ENCODE measurements at regions not wholly inside any gene's neighbourhood (a gene's known extent, or its start where the extent isn't known, plus 50 kb on each side); places are given as distances from the start of the nearest gene placed in this dataset.

- no peaks in the 10 kb centered on the region for H3K36me3 ChIP-seq (ENCODE audit: control insufficient read depth in 3 of 3, insufficient read depth in 3 of 3, low read length in 3 of 3)
- no peak overlapping the region for H3K4me3 ChIP-seq (ENCODE audit: low read length in 3 of 3)
- no peak overlapping the region for H3K27ac ChIP-seq (ENCODE audit: low read depth, low read length)
- no peaks in the 10 kb centered on the region for H3K4me1 ChIP-seq (ENCODE audit: control insufficient read depth in 3 of 3, insufficient read depth in 3 of 3, low read length in 3 of 3)
- H3K9me3 ChIP-seq (ENCODE audit: control insufficient read depth in 3 of 3, low read length in 3 of 3): peaks cover 0 to 5% (median 2%) of the 10 kb centered on the region in 3 donors
- H3K27me3 ChIP-seq (ENCODE audit: control insufficient read depth in 3 of 3, insufficient read depth in 3 of 3, low read length in 3 of 3): no peaks in the 10 kb centered on the region
- no peak overlapping the region for H3K9ac ChIP-seq (ENCODE audit: low read depth in 1 of 3, low read length in 3 of 3)
Measured at GRCh38 chr2:200147371-200147770, 159.1 kb upstream of the SPATS2L start.

DNA sequence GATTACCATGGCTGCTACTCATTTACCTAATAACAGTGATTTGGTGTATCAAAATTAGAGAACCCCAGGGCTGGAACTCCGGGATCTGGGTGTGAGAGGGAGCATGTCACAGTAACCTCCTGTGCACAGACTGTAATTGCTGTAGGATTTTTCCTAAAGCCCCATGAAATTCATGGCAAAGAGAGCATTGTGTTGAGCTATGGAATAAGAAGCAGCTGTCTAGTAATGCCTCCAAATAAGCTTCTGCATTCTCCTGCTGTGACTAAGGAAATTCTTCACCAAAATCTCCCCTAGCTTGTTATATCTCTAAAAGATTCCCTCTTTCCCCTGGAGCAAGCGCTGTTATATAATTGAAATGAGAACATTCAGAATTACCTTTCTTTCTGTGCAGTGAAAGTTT lies 158.1 kb upstream of the SPATS2L start:
- H3K4me1 ChIP-seq (ENCODE audit: control insufficient read depth in 3 of 3, insufficient read depth in 3 of 3, low read length in 3 of 3): no peaks in the 10 kb centered on the region
- H3K36me3 ChIP-seq (ENCODE audit: control insufficient read depth in 3 of 3, insufficient read depth in 3 of 3, low read length in 3 of 3): no peaks in the 10 kb centered on the region
- no peak overlapping the region for H3K27ac ChIP-seq (ENCODE audit: low read depth, low read length)
- peaks cover 0 to 5% (median 2%) of the 10 kb centered on the region in 3 donors for H3K9me3 ChIP-seq (ENCODE audit: control insufficient read depth in 3 of 3, low read length in 3 of 3)
- H3K27me3 ChIP-seq (ENCODE audit: control insufficient read depth in 3 of 3, insufficient read depth in 3 of 3, low read length in 3 of 3): no peaks in the 10 kb centered on the region
- H3K4me3 ChIP-seq (ENCODE audit: low read length in 3 of 3): no peak overlapping the region
- H3K9ac ChIP-seq (ENCODE audit: low read depth in 1 of 3, low read length in 3 of 3): no peak overlapping the region

DNA sequence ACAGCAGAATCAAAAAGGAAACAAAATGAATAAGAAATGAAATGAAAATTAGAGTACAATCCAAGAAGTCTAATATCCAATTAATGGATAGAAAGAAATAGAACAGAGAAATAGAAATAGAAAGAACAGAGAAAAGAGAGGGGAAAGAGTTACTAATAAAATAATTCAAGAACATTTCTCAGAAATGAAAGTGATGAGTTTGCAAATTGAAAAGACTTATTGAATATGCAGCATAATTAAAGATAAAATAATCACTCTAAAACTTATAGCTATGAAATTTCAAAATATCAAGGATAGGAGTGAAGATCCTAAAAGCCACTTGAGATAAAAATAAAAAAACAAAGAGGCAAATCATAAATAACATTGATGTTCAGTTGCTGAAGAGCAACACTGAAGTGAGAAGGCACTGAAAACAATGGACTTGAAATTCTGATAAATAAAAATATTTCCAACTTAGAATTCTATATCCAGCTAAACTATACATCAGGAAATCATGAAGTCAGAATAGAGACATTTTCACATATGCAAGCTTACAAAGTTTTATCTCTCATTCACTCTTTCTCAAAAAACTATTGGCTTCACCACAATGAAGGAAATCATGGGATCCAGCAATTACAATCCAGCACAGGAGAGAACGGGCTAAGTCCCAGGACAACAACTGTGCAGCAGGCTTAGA lies 155.9 kb upstream of the SPATS2L start:
- H3K9me3 ChIP-seq (ENCODE audit: control insufficient read depth in 3 of 3, low read length in 3 of 3): peaks cover 0 to 5% (median 2%) of the 10 kb centered on the region in 3 donors
- H3K36me3 ChIP-seq (ENCODE audit: control insufficient read depth in 3 of 3, insufficient read depth in 3 of 3, low read length in 3 of 3): no peaks in the 10 kb centered on the region
- H3K4me3 ChIP-seq (ENCODE audit: low read length in 3 of 3): no peak overlapping the region
- H3K27ac ChIP-seq (ENCODE audit: low read depth, low read length): no peak overlapping the region
- no peak overlapping the region for H3K9ac ChIP-seq (ENCODE audit: low read depth in 1 of 3, low read length in 3 of 3)
- no peaks in the 10 kb centered on the region for H3K4me1 ChIP-seq (ENCODE audit: control insufficient read depth in 3 of 3, insufficient read depth in 3 of 3, low read length in 3 of 3)
- H3K27me3 ChIP-seq (ENCODE audit: control insufficient read depth in 3 of 3, insufficient read depth in 3 of 3, low read length in 3 of 3): no peaks in the 10 kb centered on the region

DNA sequence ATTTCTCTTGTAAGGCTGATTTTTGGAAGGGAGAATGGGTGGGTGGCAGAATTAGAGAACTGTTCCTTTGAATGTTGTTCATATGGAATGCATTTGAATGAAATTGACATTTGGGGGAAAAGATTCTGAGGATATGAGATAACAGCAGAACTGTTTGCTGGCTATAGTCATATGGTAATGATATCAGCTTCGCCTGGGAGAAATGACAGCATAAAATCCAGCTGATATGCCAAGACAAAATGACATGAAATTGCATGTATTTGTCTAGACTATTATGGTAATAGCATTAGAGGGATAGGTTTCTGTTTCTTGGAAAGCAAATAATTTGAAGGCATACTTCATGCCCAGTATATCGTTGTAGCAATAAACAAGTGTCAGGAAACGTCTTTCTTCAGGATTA lies 150.8 kb upstream of the SPATS2L start:
- H3K4me1 ChIP-seq (ENCODE audit: control insufficient read depth in 3 of 3, insufficient read depth in 3 of 3, low read length in 3 of 3): no peaks in the 10 kb centered on the region
- no peaks in the 10 kb centered on the region for H3K36me3 ChIP-seq (ENCODE audit: control insufficient read depth in 3 of 3, insufficient read depth in 3 of 3, low read length in 3 of 3)
- H3K27ac ChIP-seq (ENCODE audit: low read depth, low read length): no peak overlapping the region
- no peak overlapping the region for H3K9ac ChIP-seq (ENCODE audit: low read depth in 1 of 3, low read length in 3 of 3)
- peaks cover 0 to 4% (median 2%) of the 10 kb centered on the region in 3 donors for H3K9me3 ChIP-seq (ENCODE audit: control insufficient read depth in 3 of 3, low read length in 3 of 3)
- peak overlapping the region; percentile 35 to 68 (median 45) for H3K4me3 ChIP-seq (ENCODE audit: low read length in 3 of 3)
- H3K27me3 ChIP-seq (ENCODE audit: control insufficient read depth in 3 of 3, insufficient read depth in 3 of 3, low read length in 3 of 3): no peaks in the 10 kb centered on the region

- Histone ChIP-seq H3K4me1 (ENCODE audit: control insufficient read depth in 3 of 3, insufficient read depth in 3 of 3, low read length in 3 of 3) (no peaks in the 10 kb centered on the region), H3K9ac (ENCODE audit: low read depth in 1 of 3, low read length in 3 of 3) (no peak overlapping the region), H3K27ac (ENCODE audit: low read depth, low read length) (no peak overlapping the region), H3K27me3 (ENCODE audit: control insufficient read depth in 3 of 3, insufficient read depth in 3 of 3, low read length in 3 of 3) (no peaks in the 10 kb centered on the region), H3K9me3 (ENCODE audit: control insufficient read depth in 3 of 3, low read length in 3 of 3) (no peaks in the 10 kb centered on the region), H3K4me3 (ENCODE audit: low read length in 3 of 3) (peak overlapping the region; percentile 35 to 68 (median 45)), H3K36me3 (ENCODE audit: control insufficient read depth in 3 of 3, insufficient read depth in 3 of 3, low read length in 3 of 3) (no peaks in the 10 kb centered on the region)
Measured at GRCh38 chr2:200156166-200156835, 150.2 kb upstream of the SPATS2L start.

GRCh38 chr2:200158647-200159356 lies 147.7 kb upstream of the SPATS2L start:
- H3K9ac ChIP-seq (ENCODE audit: low read depth in 1 of 3, low read length in 3 of 3): no peak overlapping the region
- H3K4me3 ChIP-seq (ENCODE audit: low read length in 3 of 3): no peak overlapping the region
- H3K36me3 ChIP-seq (ENCODE audit: control insufficient read depth in 3 of 3, insufficient read depth in 3 of 3, low read length in 3 of 3): no peaks in the 10 kb centered on the region
- no peaks in the 10 kb centered on the region for H3K27me3 ChIP-seq (ENCODE audit: control insufficient read depth in 3 of 3, insufficient read depth in 3 of 3, low read length in 3 of 3)
- H3K4me1 ChIP-seq (ENCODE audit: control insufficient read depth in 3 of 3, insufficient read depth in 3 of 3, low read length in 3 of 3): no peaks in the 10 kb centered on the region
- no peaks in the 10 kb centered on the region for H3K9me3 ChIP-seq (ENCODE audit: control insufficient read depth in 3 of 3, low read length in 3 of 3)
- no peak overlapping the region for H3K27ac ChIP-seq (ENCODE audit: low read depth, low read length)

- Histone ChIP-seq H3K27me3 (ENCODE audit: control insufficient read depth in 3 of 3, insufficient read depth in 3 of 3, low read length in 3 of 3) (no peaks in the 10 kb centered on the region), H3K4me1 (ENCODE audit: control insufficient read depth in 3 of 3, insufficient read depth in 3 of 3, low read length in 3 of 3) (no peaks in the 10 kb centered on the region), H3K9ac (ENCODE audit: low read depth in 1 of 3, low read length in 3 of 3) (no peak overlapping the region), H3K27ac (ENCODE audit: low read depth, low read length) (no peak overlapping the region), H3K9me3 (ENCODE audit: control insufficient read depth in 3 of 3, low read length in 3 of 3) (no peaks in the 10 kb centered on the region), H3K4me3 (ENCODE audit: low read length in 3 of 3) (no peak overlapping the region), H3K36me3 (ENCODE audit: control insufficient read depth in 3 of 3, insufficient read depth in 3 of 3, low read length in 3 of 3) (no peaks in the 10 kb centered on the region)
Measured at GRCh38 chr2:200159357-200159707, 147.2 kb upstream of the SPATS2L start.

- Histone ChIP-seq H3K27me3 (ENCODE audit: control insufficient read depth in 3 of 3, insufficient read depth in 3 of 3, low read length in 3 of 3) (no peaks in the 10 kb centered on the region), H3K27ac (ENCODE audit: low read depth, low read length) (no peak overlapping the region)
Measured at GRCh38 chr2:200159829-200160781, 146.4 kb upstream of the SPATS2L start.

DNA sequence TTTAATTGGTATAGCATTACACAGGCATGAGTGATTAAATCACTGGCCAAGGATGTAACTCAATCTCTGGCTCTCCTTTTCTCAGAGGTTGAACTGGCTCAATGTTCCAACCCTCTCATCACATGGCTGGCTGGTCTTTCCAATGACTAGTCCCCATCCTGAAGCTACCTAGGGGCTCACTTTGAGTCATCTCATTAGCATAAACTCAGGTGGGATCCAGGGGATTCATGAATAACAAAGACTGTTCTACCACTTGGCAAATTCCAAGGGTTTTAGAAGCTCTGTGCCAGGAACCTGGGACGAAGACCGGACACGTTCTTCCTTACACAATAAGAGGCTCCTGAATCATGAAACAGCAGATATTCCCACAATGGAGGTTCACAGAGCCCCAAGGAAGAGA lies 145.0 kb upstream of the SPATS2L start:
- Histone ChIP-seq H3K36me3 (ENCODE audit: control insufficient read depth in 3 of 3, insufficient read depth in 3 of 3, low read length in 3 of 3) (no peaks in the 10 kb centered on the region), H3K27ac (ENCODE audit: low read depth, low read length) (no peak overlapping the region), H3K9ac (ENCODE audit: low read depth in 1 of 3, low read length in 3 of 3) (no peak overlapping the region), H3K9me3 (ENCODE audit: control insufficient read depth in 3 of 3, low read length in 3 of 3) (peaks cover 0 to 5% (median 2%) of the 10 kb centered on the region in 3 donors), H3K27me3 (ENCODE audit: control insufficient read depth in 3 of 3, insufficient read depth in 3 of 3, low read length in 3 of 3) (no peaks in the 10 kb centered on the region), H3K4me1 (ENCODE audit: control insufficient read depth in 3 of 3, insufficient read depth in 3 of 3, low read length in 3 of 3) (no peaks in the 10 kb centered on the region), H3K4me3 (ENCODE audit: low read length in 3 of 3) (no peak overlapping the region)

More at GRCh38 chr2:200159829-200160781, 146.4 kb upstream of the SPATS2L start:
- H3K4me3 ChIP-seq (ENCODE audit: low read length in 3 of 3): no peak overlapping the region
- no peak overlapping the region for H3K9ac ChIP-seq (ENCODE audit: low read depth in 1 of 3, low read length in 3 of 3)
- no peaks in the 10 kb centered on the region for H3K4me1 ChIP-seq (ENCODE audit: control insufficient read depth in 3 of 3, insufficient read depth in 3 of 3, low read length in 3 of 3)
- no peaks in the 10 kb centered on the region for H3K36me3 ChIP-seq (ENCODE audit: control insufficient read depth in 3 of 3, insufficient read depth in 3 of 3, low read length in 3 of 3)
- H3K9me3 ChIP-seq (ENCODE audit: control insufficient read depth in 3 of 3, low read length in 3 of 3): no peaks in the 10 kb centered on the region

Measured in skeletal muscle tissue (tissue), 3 donors.